AML-193 (cell line): ENCODE measurements at regions not wholly inside any gene's neighbourhood (a gene's known extent, or its start where the extent isn't known, plus 50 kb on each side); places are given as distances from the start of the nearest gene placed in this dataset.
"Not testable (repeated sequence)": the region's sequence is repeated elsewhere in the genome, so short reads cannot be mapped to it uniquely, and the experiment has no call there.

Experiments used
- DNase-seq, 2 experiments: peaks; one replicate each; lab custom pipeline; 2025; lab: John Stamatoyannopoulos, UW

DNA sequence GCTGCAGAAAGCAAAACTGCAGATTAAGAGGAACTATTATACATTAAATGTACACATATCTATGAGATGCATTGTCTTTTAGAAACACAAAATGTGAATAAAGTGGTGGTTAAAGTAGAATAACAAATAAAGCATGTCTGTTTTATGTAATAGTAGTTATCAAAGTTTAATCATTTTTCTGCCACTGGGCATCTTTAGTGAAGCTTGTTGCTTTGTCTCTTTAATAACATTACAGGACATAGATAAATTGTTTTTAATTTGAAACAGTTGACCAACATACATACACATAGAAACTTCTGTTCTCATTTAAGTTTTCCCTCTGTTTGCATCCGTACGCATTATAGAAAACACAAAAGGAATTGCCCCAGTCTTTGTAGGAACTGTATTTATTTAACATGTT, 1700.0 kb upstream of the ADGRL3 start:
- DNase-seq: no peak

DNA sequence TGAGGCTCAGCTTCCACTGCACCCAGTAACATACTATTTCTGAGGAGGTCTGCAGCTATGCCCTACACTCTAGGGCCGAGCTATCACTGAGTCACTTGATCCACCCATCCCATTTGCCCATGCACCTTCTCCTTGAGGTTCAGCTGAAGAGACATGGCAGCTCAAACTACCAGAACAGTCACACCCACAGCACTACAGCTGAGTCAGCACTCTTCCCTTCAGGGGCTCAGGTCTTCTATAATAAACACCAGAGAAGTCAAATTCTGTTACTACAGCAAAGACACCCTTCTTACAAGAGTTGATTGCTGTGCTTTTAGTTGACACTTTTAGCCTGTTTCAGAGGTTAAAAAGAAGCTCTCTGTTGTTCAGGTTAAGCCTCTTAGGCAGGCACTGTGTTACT, 1696.4 kb upstream of the ADGRL3 start:
- DNase-seq: no peak

DNA sequence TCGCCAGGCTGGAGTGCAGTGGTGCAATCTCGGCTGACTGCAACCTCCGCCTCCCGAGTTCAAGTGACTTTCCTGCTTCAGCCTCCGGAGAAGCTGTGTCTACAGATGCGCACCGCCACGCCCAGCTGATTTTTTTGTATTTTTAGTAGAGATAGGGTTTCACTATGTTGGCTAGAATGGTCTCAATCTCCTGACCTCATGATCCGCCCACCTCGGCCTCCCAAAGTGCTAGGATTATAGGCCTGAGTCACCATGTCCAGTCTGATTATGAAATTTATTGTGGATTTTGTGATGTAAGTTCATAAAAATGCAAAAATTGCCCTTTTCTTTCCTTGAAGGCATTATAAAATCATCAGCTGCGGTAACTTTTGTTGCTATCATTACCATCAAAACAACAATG, 1688.3 kb upstream of the ADGRL3 start:
- DNase-seq: not testable (repeated sequence)

DNA sequence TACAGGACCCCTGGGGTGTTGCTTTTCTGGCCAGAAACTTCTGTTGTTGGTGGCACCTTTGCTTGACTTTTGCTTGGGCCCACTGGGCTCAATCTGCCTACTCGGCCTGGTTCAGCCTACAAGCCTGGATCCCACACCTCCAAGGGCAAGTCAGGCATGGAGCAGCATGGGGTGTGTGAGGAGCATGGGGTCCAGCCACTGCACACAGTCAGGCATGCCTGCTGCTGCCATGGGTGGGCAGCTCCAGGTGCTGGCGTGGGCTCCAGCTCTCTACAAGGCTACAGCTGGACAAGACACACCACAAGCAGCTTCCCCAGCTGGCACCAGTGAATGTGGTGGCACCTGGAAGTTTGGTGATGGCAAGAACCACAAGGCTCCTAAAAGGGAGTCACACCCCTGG, 1683.1 kb upstream of the ADGRL3 start:
- no peak for DNase-seq

DNA sequence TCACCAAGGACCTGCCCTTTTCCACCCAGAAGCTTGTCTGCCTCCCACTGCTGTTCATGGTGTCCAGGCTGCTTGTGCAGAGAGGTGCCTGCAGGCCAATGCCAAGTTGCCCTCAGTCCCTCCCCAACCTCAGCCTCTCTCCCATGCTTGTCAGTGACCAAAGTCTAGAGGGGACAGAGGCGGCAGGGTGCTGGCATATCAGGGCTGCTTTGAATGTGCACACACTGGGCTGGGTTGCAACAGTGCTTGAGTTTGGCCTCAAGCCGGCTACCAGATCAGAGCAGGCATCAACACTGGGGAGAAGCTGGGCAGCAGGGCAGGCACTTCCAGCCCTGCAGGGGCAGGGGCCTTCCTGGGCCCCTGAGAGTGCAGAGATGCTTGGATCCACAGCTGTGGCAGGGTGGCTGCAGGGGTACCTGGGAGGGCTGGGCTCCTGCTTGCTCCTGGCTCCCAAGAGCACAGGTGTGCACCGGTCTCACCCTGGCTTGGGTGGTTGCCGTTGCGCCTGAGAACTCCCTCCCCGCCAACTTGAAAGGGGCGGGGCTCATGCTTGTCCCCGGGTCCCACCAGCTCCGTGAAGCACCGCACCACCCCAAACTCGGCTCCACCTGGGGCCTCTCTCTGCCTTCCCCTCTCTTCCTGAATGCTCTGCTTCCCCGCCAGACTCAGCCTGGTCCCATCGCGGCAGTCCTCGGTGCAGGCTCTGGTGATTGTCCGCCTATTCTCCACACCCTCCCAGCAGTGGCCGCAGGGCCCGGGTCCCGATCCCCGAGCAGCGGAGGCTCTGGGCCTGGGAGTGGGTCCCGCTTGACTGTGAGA, 1681.9 kb upstream of the ADGRL3 start:
- no peak for DNase-seq

DNA sequence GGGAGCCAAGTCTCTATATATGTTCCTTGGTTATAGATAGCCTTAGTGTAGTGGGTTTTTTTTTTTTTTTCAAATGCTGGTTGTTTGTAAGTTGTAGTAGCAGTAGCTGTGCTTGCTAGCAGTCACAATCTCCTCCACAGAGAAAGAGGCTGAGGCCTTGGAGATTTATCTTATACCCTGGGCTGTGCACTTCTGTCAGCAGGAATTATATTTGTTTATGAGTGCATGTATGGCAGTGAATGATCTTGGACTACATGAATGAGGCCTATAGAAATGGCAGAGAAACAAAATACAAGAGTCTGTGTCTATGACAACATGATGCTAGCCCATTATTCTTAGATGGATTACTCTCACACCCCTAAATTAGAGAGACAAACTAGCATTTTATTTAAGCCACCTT, 1674.2 kb upstream of the ADGRL3 start:
- no peak for DNase-seq

DNA sequence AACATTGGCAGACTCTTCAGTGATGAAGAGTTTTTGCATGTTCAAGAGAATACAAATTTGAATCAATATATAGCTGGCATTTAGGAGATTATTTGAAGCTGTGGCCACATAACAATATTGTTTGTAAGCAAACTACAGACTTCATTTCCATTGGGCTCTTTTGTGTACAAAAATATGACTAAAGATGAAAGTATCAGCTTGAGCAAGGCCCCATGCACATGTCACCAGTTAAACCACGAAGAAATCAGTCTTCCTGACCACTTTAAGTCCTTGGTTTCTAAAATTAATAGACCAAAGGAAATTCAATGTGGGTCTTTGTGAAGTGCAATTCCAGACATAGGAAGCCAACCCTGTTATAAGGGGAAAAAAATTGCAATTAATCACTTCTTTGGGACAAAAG, 1664.6 kb upstream of the ADGRL3 start:
- DNase-seq: no peak

DNA sequence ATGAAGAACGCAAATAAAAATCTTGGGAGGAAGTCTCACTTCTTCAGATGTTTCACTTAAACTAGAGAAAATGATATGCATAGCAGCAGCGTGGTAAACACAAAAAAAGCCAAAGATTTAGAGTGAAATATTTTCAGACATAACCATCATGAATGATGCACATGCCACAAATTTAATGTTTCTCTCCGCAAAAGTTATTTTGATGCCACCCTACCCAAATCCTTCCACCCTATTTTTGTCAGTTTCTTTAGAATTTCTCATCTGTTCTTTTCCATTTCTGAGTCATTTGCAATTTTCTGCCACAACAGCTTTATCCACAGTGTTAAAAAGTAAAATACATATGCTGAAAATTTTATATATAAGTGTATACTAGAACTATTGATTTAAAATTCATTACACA, 1663.7 kb upstream of the ADGRL3 start:
- no peak for DNase-seq

DNA sequence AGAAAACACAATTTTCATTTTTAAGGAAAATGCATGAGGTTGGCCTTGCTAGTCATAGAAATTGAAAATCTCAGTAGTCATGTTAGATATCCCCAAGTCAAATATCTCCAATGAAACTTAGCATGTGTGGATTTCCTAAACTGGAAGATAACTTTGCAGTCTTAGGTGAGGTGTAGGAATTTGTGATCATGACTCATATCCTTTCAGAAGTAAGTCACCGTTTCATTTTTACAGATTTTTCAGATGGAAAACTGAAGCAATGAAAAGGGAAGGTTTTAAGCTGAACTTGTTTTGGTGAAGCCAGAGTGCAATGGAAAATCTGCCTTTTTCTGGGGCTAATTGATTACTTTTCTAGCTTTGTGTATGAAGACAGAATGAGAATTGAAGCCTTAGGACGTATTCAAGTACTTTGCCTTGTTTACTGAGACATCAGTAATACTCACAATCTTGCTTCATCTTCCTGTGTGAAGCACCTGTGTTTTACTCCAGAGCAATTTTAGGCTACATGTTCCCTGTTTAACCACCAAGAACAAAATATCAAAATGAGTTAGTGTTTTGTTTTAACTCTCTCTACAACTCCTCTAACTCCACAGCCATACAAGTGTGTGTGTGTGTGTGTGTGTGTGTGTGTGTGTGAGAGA, 1662.8 kb upstream of the ADGRL3 start:
- no peak for DNase-seq

DNA sequence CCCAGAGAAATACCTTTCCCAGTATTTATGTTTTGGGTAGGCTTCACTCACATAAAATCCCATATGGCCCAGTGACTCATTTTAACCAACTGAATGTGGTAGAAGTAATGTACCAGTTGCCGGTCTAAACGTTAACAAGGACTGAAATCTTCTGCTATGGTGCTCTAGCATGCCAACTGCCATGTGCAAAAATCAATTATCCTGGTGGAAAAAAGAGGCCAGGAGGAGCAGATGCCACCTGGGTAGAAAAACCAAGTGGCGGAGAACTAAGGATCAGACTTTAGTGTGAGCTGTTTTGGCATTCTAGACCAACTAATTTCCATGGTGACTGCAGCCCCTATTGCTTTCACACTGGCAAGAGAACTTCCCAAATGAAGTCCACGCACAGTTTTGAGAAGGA, 1660.7 kb upstream of the ADGRL3 start:
- no peak for DNase-seq

DNA sequence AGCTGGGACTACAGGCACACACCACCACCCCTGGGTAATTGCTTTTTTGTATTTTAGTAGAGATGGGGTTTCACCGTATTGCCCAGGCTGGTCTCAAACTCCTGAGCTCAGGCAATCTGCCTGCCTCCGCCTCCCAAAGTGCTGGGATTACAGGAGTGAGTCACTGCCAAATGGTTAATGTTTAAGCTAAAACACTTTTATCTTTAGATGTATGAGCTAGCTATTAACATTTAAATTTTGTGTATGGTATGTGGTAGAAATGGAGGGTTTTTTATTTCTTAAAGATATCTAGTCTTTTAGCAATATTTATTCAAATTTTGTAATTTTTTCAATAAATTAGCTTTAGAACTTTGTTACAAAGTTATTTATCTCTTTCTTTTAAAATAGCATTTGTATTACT, 1659.8 kb upstream of the ADGRL3 start:
- no peak for DNase-seq

DNA sequence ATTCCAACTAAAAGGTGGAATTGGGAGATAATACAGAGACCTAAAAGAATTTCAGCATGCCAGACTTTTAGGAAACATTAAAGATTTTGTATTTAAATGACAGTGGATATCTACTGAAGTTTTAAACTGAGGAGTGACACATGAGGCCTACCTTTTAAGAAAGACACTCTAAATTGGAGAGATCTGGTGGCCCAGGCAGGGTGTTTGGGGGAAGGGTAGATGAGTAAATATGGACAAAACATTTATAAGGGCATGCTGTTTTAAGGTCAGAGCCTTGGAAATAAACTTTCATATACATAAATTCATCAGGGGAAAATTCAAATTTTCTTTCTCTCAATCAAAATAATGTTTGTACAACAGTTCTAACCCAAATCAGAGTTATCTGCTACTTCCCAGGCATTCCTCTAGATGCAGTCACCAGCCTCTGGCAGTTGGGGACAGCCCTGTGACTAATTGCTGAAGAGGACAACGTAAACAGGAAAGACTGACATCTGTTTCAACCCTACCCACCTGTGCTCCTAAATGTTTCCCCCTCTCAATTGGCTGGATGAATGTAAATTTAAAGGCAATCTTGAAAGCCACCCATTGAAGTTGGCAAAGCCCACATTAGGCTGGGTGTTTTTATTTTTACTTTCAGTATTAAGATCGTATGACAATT, 1646.9 kb upstream of the ADGRL3 start:
- no peak for DNase-seq

DNA sequence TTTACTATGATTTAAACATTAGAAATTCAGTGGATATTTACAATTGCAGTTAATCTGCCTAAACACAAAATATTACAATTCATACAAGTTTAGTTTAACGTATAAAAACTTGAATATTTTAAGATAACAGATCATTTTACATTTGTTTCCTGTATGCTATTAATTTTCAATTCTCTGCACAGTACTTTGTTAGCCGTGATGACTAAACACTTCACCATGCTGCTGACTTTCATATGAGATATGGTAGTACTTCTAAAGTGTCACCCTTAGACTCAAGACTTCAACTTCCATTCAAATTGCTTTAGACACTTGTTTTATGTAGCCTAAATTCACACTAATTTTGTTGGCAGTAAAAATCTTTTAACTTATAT, 1646.4 kb upstream of the ADGRL3 start:
- no peak for DNase-seq

DNA sequence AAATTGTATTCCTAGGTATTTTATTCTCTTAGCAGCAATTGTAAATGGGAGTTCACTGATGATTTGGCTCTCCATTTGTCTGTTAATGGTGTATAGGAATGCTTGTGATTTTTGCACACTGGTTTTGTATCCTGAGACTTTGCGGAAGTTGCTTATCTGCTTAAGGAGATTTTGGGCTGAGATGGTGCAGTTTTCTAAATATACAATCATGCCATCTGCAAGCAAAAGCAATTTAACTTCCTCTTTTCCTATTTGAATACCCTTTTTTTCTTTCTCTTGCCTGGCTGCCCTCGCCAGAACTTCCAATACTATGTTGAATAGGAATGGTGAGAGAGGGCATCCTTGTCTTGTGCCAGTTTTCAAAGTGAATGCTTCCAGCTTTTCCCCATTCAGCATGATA, 1643.9 kb upstream of the ADGRL3 start:
- DNase-seq: not testable (repeated sequence)

DNA sequence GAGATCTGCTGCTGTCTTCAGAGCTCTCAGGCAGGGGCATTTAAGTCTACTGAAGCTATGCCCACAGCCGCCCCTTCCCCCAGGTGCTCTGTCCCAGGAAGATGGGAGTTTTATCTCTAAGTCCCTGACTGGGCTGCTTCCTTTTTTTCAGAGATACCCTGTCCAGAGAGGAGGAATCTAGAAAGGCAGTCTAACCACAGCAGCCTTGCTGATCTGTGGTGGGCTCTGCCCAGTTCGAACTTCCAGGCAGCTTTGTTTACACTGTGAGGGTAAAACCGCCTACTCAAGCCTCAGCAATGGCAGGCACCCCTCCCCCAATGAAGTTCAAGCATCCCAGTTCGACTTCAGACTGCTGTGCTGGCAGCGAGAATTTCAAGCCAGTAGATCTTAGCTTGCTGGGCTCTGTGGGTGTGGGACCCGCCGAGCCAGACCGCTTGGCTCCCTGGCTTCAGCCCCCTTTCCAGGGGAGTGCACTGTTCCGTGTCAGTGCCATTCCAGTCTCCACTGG, 1639.9 kb upstream of the ADGRL3 start:
- DNase-seq: not testable (repeated sequence)

DNA sequence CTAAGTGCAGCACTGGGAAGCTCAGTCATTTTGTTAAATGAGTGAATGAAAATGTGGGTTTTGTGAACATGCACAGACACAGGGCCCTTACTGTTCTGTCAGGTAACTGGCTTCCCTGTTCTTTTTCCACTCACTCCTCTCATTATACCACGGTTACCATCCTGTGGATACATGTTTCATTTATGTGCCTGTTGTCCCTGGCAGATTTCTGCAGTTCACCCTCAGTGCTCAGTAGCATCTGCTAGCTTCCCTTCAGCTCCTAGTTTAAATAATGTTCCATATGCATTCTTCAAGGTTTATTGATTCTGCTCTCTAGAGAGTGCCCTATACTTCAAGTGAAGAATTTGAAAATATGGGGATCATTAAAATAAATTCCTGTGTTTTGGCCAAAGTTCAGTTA, 1634.3 kb upstream of the ADGRL3 start:
- DNase-seq: no peak

DNA sequence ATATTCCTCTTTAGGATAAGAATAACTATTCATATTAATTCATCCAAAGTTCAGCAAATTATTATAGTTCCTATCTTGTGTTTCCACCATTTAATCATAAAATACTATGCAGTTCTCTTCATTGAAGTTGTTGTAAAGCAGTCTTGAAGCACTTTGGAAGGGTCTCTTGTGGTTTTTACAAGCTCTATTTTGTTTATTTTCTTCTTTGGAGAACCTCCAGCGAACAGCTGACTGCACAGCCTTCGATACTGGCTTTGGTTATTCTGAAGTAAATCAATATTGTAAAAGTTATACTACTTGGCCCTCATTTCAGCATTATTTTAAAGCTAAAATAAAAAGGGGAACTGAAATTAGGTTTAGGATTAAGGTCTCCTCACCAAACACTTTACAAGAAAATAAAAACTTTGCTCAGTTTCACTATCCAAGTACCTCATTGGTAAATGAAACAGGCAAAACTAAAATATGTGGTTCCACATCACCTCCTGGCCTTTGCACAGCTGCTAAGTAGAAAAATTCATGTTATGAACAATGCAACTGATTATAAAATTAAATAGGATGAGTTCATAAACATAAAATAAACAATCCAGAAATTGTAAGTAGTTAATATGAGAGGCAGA, 1629.2 kb upstream of the ADGRL3 start:
- no peak for DNase-seq

DNA sequence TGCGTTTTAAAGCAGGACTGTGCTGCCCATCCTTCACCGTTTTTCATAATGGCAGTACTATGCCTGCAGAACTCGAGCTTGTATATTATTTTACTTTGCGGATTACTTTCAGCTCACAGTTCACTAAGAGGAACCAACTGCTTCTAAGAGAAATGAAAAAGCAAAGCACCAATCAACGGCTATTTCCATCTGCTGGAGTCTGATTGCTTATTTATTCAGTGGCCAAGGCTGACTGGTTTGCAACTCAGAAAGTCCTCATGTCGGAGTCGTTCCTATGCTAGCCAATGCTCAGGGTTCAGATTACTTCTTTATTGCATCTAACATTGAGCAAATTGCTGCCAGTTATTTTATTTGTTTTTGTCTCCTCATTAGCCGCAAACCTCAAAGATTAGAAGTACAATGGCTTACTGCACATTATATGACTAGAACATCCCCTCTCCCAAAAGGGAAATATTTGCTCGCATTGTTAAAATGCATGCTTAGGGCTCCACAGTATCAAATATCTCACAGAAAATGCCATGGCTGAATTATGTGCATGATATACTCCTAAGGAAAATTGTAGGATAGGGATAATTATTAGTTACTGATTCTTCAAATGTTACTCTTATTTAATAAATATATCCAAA, 1628.2 kb upstream of the ADGRL3 start:
- DNase-seq: no peak

DNA sequence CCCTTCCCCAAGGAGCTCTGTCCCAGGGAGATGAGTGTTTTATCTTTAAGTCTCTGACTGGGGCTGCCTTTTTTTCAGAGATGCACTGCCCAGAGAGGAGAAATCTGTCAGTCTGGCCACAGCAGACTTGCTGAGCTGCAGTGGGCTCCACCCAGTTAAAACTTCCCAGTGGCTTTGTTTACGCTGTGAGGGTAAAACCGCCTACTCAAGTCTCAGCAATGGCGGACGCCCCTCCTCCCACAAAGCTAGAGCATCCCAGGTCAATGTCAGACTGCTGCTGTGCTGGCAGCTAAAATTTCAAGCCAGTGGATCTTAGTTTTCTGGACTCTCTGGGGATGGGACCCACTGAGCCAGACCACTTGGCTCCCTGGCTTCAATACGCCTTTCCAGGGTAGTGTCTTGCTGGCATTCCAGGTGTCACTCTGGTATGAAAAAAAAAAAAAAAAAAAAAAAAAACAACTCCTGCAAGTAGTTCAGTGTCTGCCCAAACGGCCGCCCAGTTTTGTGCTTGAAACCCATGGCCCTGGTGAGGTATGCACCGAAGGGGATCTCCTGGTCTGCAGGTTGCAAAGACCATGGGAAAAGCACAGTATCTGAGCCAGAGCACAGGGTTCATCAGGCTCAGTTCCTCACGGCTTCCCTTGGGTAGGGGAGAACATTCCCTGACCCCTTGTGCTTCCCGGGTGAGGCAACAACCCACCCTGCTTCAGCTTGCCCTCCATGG, 1616.1 kb upstream of the ADGRL3 start:
- no peak for DNase-seq

DNA sequence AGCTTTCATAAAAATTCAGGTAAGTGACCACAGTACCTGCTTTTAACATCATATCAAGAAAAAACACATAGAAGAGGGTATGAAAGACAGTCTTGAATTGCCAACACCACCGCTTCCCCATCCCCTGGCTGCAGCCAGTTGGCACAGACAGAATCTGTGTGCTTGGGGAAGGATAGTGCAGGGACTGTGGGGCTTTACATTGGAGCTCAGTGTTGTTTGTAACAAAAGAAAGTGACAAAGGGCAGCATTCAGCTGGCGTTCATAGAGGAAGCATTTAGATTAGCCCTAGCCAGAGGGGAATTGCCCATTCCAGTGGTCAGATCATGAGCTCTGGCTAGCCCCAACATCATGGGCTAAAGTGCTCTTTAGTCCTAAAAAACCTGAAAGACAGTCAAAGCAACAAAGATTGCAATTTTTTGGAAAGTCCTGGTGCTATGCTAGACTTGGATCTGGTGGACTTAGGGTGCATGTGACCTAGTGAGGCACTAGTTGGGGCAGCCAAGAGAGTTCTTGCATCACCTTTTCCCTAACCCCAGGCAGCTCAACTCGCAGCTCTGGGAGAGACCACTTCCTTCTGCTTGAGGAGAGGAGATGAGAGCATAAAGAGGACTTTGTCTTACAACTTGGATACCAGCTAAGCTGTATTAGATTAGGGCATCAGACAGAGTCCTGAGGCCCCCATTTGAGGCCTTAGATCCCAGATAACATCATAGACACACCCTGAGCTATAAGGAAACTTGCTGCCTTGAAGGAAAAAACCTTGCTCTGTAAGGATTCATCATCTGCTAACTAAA, 1602.4 kb upstream of the ADGRL3 start:
- no peak for DNase-seq

DNA sequence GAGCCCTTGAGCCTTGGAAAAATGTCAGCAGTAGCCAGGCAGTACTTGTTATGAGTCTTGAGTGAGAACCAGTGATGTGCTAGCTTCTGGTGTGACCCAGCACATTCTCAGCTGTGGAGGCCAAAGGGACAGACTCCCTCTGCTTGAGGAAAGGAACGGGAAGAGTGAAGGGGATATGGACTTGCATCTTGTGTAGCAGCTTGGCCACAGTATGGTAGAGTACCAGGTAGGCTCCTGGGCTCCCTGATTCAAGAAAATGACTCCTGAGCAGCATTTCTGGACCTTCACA, 1601.9 kb upstream of the ADGRL3 start:
- no peak for DNase-seq
